GM13977 (cell line): ENCODE measurements at regions not wholly inside any gene's neighbourhood (a gene's known extent, or its start where the extent isn't known, plus 50 kb on each side); places are given as distances from the start of the nearest gene placed in this dataset.

ENCODE experiments used
- DNase-seq: peaks from one replicate; pipeline ENCODE4 v3.0.0; 2012; ENCODE audit warnings: low spot score
- in situ Hi-C: fragments of 300-500 bp; cut with MboI; formaldehyde crosslinking; loops from one replicate; pipeline ENCODE4 v1.12.0; 2022; ENCODE audit warnings: low sequenced_read_pairs, low pct_unique_long_range_greater_than_20kb, mixed read lengths, inconsistent platforms; ENCODE audit not compliant: unreplicated experiment
- TF ChIP-seq, protein P1 (sequence below): IDR thresholded peaks from 2 replicates; pipeline ENCODE4 v1.5.1; 2012; ENCODE audit warnings: mild to moderate bottlenecking, control low read depth; ENCODE audit not compliant: insufficient read depth; ENCODE audit errors: extremely low read depth, missing control alignments

DNA sequence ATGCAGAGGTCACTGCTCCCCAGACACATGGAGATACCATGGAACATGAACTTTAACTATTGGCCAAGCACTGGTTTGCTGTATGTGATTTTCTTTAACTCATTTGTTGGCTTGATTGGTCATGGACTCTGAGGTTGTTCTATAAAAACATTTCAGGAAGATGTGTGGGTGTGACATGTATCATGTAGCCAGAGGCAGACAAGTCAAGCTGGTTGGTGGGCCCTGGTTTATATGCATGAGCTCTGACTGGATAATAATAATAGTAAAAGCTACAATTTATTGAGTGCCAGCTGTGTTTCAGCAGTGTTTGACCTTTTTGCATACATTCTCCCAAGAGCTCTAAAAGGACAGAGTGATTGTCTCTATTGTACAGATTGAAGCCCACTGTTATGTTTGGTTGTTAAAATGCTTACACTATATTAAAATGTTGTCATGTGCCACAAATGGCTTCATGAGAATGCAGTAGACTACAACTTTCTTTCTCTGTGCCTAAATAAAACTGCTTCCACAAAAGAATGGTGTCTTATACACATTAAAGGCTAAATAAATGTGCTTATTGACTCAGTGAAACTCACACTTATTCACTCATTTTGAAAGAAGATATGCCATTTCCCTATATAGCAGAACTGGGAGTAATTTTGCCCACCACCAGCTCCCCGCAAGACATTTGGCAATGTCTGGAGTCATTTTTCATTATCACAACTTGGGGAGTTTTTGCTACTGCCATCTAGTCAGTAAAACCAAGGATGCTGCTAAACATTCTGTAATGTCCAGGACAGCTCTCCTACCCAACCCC lies 243.6 kb upstream of the NFE2L3 start:
- TF ChIP-seq, protein P1, sequence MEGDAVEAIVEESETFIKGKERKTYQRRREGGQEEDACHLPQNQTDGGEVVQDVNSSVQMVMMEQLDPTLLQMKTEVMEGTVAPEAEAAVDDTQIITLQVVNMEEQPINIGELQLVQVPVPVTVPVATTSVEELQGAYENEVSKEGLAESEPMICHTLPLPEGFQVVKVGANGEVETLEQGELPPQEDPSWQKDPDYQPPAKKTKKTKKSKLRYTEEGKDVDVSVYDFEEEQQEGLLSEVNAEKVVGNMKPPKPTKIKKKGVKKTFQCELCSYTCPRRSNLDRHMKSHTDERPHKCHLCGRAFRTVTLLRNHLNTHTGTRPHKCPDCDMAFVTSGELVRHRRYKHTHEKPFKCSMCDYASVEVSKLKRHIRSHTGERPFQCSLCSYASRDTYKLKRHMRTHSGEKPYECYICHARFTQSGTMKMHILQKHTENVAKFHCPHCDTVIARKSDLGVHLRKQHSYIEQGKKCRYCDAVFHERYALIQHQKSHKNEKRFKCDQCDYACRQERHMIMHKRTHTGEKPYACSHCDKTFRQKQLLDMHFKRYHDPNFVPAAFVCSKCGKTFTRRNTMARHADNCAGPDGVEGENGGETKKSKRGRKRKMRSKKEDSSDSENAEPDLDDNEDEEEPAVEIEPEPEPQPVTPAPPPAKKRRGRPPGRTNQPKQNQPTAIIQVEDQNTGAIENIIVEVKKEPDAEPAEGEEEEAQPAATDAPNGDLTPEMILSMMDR = no peak
- DNase-seq = no peak
- in situ Hi-C loops = no loop called here

- TF ChIP-seq, protein P1 = no peak
- in situ Hi-C loops = no loop called here
- DNase-seq = no peak
These were observed 240.0 kb upstream of the NFE2L3 start for GRCh38 chr7:25911738-25912607.

GRCh38 chr7:25913598-25914224 lies 238.3 kb upstream of the NFE2L3 start:
- in situ Hi-C loops = no loop called here
- TF ChIP-seq, protein P1 = no peak
- no peak for DNase-seq

GRCh38 chr7:25918731-25919130 lies 233.3 kb upstream of the NFE2L3 start:
- in situ Hi-C loops = no loop called here
- DNase-seq = no peak
- TF ChIP-seq, protein P1 = no peak

DNA sequence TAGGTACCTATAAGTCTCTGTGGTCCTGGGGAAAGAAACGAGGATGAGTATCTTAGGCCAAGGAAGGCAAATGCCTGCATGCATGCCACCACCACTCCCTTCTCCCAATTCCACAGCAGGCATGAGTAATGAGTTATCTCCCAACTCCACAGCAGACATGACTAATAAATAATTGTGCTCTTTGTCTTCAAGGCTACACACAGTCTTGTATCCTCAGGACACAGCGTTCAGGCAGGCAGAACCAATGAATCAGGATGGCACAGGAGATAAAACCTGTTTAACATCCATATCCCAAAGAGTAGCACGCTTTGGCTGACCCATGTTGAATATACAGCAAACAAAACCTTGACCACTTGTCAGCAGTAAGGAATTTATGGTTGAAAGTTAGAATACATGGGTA lies 229.7 kb upstream of the NFE2L3 start:
- in situ Hi-C loops = no loop called here
- TF ChIP-seq, protein P1 = no peak
- DNase-seq = no peak

DNA sequence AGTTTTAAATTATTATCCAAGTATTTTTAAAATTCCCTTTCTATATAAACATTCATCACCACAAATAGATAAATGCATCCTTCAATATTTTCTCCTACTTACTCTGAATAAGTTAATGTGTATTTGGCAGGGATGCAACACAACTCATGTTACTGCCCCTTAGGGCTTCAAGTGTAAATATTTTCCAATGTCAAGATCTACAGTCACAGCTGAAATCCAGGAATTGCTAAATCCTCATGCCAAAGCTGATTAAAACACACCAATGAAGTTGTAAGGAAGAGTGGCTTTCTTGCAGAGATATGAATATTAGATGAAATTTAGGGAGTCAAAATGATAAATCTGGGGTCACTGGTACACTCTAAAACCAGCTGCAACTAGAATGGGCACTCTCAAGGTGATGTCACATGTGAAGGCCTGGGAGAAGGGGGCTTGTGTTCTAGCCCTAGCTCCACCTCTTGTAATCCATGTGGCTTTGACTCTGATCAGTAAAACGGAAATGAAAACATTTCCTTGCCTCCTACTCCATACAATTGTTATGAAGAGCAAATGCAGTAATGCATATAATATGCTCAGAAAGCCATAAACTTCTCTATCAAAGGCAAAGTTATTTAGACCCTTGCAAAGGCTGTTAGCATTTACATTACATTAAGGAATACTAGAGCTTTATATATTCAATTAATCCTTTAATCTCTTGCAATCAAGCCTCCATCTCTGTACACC lies 228.1 kb upstream of the NFE2L3 start:
- in situ Hi-C loops = no loop called here
- TF ChIP-seq, protein P1 = no peak
- DNase-seq = no peak
